HG03039 (cell line): ENCODE measurements at regions not wholly inside any gene's neighbourhood (a gene's known extent, or its start where the extent isn't known, plus 50 kb on each side); places are given as distances from the start of the nearest gene placed in this dataset.

ENCODE experiments used
- ATAC-seq: cut with Tn5 transposase; IDR thresholded peaks from one replicate; pipeline ENCODE4 v1.9.1; 2021; ENCODE audit warnings: mild to moderate bottlenecking, moderate library complexity; ENCODE audit not compliant: unreplicated experiment

DNA sequence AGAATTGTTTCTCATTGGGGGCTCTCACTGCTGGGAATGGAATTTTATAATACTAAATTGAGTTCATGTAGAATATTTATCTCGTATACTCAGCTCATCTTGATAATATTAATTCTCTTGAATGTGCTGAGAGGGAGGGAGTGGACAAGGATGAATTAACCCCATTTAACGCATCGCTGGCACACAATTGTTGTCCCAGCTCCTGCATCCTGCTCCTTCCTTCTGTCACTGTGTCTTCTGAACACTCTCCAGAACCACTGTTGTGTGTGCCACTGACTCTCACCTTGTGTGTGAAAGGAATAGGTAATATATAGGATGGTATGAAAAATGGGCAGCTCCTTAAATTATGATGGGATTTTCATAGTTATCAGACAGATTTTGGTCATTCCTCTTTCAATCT, 267.3 kb downstream of the MTRR start:
- no peak for ATAC-seq

DNA sequence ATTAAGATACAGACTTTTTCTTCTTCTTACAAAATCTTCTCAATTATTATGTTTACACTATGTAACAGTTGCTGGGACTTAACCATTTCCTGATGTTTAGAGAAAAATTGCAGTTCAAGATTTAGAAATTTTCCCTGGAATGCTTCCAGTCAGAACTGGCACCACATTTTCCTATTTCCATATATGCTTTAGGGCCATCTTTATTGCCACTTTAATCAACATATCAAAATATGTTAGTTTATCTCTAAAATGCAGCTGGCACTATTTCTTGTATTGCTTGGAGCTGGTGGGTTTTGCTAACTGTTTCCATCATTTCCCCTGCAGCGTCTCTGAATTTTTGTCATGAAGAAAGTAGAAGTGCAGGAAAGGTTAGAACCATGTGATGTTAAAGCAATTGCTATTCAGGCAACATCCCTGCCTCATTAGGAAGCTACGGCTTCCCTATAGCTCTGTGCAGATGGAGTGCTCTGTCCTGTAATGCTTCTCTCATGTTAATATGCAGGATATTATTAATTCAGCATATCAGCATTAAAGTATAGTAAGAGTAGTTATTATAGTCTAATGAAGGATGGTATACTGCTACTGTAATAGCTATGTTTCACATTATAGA, 269.1 kb downstream of the MTRR start:
- no peak for ATAC-seq

DNA sequence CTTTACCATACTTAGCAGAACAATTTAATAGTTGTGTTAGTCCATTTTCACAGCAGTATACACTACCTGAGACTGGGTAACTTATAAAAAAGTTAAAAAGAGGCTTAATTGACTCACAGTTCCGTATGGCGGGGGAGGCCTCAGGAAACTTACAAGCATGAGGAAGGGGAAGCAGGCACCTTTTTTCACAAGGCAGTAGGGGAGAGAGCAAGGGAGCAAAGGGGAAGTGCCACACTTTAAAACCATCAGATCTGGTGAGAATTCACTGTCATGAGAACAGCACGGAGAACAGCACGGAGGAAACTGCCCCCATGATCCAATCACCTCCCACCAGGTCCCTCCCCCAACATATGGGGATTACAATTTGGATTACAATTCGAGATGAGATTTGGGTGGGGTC, 269.9 kb downstream of the MTRR start:
- no peak for ATAC-seq

DNA sequence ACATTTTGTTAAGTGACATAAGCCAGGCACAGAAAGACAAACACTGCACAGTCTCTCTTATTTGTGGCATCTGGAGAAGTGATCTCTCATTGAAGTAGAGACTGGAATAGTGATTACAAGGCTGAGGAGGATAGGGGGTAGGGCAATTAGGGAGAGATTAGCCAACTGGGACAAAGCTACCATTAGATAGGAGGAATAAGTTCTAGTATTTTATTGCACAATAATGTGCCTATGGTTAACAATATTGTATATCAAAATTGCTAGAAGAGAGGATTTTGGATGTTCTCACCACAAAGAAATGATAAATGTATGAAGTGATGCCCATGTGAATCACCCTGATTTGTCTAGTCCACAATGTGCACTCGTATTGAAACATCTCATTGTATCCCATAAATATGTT, 281.8 kb downstream of the MTRR start:
- no peak for ATAC-seq

DNA sequence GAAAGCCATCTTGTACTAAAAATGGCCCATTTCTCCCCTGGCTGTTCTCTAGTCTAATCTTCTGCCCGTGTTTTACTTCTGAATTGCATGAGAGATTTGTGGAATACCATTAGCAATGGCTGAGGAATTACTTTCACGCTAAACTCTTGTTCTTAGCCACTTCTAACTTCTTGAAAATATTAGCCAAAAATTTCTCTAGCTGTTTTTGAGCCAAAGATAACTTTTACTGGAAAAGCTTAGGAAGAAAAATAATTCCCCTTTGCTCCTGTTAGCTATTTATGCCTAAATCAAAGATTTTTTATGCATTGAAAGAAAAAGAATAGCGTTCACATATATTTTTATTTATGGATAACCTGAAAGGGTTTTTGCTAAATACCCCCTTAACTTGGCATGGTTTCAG, 287.8 kb downstream of the MTRR start:
- no peak for ATAC-seq

DNA sequence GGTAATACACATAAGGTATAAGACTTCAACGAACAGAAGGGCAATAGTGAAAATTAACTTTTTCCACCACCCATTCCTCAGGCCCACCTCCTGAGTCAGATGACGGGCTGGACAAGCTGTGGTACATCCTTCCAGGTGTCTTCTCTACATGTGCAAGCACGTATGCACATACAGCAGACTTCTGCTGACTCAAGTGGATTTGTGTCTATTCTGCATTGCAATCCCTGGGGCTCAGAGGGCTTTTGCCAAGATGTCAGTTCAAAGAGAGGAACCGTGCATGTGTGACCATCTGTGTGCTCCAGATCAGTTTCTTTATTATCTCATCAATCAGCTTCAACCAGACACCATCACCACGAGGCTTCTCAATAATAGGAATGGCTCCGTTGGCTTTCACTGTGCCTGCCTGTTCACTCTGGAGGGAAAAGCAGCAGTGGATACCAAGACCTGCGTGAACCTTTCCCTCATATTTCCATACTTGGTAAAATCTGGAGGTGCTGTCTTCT, 288.4 kb downstream of the MTRR start:
- no peak for ATAC-seq

DNA sequence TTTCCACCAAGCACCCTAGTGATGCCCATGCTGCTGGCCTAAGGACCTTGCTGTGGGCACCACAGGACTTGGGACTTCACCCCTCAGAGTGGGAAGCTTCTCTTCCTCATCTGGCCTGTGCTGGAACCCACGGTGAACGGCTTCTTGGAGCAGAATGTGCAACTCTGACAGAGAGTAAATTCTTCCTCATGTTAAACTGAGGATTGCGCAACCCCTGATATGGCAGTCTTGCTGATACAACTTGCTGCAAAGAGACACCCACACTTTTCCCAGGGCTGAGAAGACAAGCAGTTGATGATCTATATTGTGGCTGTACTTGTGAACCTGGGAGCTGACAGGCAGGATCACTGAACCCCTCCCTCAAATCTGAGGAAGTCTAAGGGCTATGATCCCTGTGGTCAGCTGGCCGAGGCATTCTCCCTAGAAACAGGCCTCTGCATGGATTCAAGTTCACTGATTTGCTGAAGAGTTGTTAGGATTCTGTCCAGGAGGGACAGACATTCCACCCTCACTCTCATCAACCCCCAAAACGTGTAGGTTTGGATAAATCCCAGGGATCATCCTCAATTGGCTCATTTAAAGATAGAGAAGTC, 307.2 kb downstream of the MTRR start:
- no peak for ATAC-seq

DNA sequence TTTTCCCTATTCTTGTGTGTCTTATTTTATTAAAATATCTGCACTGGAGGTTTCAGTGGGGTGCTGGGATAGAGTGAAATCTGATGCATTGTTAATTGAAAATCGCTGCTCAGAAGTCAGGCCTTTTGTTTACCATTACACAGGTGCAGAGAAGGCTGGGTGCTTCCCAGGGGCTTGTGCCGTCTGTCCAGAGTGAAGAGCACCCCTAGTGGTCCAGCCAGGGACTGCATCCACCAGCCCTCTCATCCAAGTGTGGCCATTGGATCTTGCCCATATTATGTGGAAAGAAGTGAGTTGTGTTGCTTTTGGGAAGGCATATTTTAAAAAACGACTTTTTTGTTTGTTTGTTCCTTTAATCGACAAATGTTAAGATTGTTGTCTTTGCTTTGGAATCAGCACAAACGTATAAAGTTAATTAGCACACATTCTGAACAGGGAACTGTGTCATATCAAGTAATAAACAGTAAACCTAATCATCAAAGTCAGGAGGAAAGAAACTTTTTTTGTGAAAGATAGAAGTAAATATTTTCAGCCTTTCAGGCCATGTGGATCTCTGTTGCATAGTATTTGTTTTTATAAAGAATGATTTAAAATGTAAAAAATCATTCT, 315.6 kb downstream of the MTRR start:
- ATAC-seq = peak; percentile 97

DNA sequence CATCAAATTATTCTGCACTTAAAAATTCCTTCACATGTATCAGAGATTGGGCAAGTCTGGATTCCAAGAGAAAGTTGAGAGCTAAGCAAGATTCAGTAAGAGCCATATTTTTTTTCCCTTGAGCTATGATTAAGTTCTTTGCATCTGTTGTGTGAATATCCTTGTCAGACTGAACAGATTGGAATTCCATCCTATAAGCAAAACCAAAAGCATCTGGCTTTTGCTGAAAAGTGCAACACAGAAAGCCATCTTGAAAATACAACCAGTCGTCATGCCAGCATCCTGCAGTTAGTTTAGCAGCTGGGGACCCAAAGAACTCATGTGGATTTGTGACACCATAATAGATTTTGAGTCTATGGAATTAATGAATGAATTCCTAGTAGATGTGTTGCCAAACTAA, 316.9 kb downstream of the MTRR start:
- no peak for ATAC-seq

DNA sequence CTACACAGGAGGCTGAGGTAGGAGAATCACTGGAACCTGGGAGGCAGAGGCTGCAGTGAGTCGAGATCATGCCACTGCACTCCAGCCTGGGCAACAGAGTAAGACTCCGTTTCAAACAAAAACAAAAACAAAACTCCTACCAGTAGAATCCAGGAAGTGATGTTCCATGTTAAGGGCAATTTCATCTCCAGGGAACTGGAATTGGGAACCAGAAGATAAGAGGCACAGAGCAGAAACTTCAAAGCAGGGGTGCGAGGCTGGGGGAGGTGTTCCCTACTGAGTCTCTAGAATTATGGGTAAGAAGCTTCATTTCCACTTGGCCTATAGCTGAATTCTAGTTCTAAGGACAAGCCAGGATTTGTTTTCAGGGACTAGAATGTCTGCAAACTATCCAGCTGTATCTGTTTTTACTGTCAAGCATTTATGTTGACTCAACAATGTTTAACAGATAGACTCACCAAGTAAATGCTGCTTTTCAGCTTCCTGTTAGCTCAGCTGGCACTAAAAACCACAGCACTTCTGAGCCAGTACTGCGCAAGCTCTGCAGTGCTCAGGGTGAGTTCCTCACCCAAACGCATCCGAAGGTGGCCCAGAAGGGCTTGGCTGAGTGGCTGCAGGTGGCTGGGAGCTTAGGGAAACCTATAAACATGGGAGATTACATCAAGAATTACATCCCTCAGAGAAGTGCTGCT, 320.1 kb downstream of the MTRR start:
- ATAC-seq = no peak

DNA sequence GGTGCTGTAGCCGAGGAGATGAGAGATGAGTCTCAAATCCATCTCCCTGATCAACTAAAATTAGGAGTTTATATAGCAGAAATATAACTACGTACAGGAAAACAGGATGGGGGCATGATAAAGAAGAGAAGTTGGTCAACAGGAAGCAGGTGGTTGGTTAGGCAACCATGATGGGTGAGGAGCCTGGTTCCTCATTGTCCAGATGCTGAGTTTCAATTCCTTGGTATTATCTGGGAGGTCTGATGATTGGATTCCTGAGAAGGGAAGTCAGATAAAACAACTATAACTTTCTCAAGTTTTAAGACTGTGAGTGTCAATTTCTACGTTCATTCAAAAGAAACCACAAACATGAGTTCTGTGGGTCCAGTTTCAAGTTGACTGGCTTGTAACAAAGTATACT, 323.9 kb downstream of the MTRR start:
- no peak for ATAC-seq

DNA sequence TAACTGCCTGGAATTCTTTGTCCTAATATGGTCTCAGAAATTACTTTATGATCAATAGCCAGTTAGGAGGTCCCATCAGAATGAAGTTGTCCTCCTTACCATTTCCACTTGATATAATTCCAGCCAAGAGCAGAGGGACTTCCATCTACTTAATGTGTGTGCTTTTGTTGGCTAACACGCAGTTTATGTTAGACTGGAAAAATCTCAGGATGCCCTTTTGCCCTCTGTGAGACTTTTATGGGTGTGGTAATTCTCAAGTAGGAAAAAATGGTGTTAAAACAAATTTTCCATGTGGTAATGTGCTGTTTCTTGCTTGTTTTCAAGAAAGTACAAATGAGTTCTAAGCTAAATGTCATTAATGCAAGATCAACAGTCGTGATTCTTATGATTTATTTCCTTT, 327.1 kb downstream of the MTRR start:
- no peak for ATAC-seq

DNA sequence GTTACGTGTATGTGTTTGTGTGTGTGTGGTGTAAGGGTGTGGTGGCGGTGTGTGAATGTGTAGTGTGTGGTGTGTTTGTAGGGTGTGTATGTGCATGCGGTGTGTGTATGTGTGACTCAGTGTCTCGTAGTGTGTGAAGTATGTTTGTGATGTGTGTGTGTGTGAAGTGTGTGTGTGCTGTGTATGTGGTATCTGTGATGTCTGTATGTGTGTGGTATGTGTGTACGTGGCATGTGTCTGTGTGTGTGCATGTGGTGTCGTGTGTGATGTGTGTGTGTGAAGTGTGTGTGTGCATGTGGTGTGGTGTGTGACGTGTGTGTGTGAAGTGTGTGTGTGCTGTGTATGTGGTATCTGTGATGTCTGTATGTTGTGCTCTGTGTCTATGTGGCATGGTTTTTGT, 339.4 kb downstream of the MTRR start:
- ATAC-seq = no peak

DNA sequence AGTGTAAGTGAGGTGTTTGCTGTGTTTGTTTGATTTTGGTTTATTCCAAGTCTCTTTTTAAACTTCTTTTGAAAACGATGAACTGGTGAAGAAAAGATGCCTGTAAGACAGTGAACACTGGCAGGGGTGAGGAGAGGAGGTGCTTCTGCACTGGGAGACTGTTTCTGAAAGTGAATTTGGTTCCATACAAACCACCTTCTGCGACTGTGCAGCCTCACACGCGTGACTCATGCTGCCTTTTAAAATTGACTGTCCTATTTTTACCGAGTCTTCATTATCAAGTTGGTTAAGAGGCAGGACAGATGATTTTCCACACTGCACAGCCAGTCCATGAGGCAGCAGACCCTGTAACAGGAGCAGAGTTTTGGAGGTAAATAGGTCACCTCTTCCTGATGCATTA, 340.6 kb downstream of the MTRR start:
- ATAC-seq = no peak

DNA sequence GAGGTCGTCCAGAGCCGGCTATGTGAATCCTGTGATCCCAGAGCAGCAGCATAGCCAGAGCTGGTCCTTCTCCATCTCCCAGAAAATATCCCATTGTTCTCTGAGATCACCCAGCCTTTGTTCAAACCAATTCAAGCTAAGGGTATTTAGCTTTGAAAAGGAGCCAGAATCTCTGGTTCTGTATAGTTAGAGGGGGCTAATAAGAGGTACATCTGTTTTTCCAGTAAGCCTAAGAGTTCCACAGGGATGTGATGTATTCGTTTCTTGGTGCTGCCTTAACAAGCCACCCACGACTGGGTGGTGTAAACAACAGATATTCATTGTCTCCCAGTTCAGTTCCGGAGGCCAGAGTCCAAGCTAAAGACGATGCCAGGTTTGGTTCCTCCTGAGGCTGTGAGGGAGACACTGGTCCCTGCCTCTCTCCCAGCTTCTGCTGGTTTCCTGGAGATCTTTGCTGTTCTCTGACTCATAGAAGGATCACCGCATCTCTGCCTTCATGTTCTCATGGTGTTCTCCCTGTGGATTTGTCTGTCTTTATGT, 344.8 kb downstream of the MTRR start:
- no peak for ATAC-seq

DNA sequence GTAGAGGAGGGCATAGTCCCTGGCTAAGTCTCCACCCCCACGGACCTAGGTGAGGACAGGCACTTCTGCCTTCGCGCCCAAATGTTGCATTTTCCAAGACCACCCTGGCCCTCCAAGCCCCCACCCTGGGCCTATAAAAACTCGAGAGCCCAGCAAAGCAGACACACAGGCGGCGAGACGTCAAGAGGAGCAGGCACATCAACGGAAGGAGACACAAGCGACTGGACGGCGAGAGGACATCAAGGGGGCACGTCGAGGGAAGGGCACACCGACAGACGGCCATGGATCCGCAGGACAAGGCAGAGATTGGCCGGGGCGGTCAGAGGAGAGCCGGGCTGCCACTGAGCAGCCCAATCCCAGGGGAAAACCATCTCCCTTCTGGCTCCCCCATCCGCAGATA, 348.0 kb downstream of the MTRR start:
- ATAC-seq = no peak

DNA sequence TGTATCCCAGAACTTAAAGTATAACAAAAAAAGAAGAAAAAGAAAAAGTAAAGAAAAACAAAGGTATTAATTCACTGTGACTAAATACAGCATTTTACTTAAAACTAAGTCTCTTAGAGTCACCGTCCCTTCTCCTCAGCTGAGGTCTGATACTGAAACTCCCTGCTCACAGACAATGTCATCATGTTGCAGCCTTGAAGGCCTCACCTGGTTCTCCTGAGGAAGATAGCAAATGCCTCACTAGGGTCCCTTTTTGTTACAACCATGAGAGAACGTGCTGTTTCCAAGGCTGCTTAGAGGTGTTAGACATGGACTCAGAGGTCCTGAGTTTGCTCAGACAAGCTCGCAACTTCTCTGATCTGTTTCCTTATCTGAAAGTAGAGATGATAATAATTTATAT, 357.2 kb downstream of the MTRR start:
- ATAC-seq = no peak

DNA sequence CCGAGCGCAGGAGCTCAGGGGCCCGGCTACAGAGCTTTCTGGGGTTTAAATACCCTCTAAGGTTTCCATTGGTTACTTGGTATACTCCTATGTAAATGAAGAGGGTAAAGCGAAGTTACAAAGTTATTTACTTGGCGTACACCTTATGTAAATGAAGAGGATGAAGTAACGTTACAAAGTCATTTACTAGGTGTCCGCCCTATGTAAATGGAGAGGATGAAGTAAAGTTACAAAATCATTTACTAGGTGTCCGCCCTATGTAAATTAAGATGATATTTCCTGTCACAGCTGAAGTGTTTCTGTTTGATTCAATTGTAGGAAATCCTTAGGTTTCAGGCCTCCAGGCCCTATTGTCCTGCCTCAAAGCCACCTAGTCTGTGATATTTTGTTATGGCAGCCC, 358.2 kb downstream of the MTRR start:
- ATAC-seq = no peak

DNA sequence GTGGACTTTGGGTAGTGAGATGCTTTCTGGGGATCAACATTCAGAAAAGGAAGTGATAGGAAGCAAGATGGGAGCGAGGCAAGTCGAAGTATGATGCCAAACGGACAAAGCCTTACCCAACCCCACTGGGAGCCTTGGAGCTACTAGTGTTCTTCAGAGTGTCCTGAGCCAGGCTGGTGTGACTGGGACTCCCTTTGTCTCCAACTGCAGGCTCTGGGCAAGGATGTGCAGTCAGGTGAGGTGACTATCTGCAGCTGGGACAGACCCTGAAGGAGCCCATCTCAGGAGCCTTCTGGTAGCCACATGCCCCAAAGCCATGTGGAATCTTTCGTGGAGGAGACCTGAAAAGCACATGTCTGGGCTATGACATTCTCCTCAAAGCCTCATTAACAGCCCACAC, 360.6 kb downstream of the MTRR start:
- no peak for ATAC-seq

DNA sequence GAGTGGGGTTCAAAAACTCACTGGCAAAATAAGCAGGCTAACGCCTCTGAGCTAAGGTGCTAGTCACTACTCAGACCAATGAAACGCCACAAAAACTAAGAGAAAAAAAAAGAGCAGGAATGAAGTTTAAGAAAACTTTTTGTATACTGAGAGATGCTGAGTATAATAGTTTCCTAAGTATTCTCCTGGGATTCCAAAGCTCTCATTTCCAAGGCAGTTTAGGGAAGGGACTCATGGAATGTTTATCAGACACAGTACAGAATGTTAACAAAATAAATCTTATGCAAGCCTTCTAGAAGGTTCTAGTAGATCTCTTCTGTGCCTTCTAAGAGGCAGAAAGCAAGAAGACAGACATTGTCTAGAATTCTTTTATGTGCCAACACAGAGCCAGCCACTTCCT, 361.9 kb downstream of the MTRR start:
- no peak for ATAC-seq

DNA sequence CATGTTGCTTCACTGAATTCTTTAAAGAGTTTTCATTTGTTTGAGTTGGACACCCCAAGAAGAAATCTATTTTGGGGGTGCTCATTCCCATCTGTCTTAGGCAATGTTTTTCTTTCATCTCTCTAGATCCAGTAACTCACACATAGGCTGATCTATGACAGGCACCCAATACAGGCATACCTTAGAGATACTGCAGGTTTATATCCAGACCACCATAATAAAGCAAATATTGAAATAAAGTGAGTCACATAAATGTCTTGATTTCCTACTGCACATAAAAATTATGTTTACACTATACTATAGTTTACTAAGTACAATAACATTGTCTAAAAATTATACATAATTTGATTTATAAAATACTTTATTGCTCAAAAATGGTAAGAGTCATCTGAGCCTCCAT, 364.5 kb downstream of the MTRR start:
- ATAC-seq = no peak
